Activated CD8-positive, alpha-beta T cell treated with anti-CD3 and anti-CD28 coated beads for 36 hours (primary cell): ENCODE measurements at regions not wholly inside any gene's neighbourhood (a gene's known extent, or its start where the extent isn't known, plus 50 kb on each side); places are given as distances from the start of the nearest gene placed in this dataset.

Experiments used
- ATAC-seq: fragments of 200-7000 bp; cut with Tn5 transposase; one replicate; pipeline ENCODE4 v1.10.0; 2021; ENCODE audit warnings: mild to moderate bottlenecking, moderate library complexity
- CTCF ChIA-PET: fragments of 350-600 bp; sonication (Branson Sonifier 250); formaldehyde crosslinking; loops from one replicate; lab custom pipeline; 2021; ENCODE audit warnings: antibody characterized with exemption; lab: Charles Lee
- POLR2A ChIA-PET: fragments of 350-600 bp; sonication (Branson Sonifier 250); formaldehyde crosslinking; loops from one replicate; lab custom pipeline; 2021; ENCODE audit warnings: antibody characterized with exemption; lab: Charles Lee
- DNase-seq: peaks from one replicate; pipeline ENCODE4 v3.0.0-alpha.2; 2020
- H3K27ac Mint-ChIP-seq: one replicate; pipeline ENCODE4 v1.8.0; 2021; ENCODE audit warnings: mild to moderate bottlenecking, mixed read lengths
- H3K27me3 Mint-ChIP-seq: one replicate; pipeline ENCODE4 v1.8.0; 2021; ENCODE audit warnings: mixed read lengths
- H3K36me3 Mint-ChIP-seq: one replicate; pipeline ENCODE4 v1.8.0; 2021; ENCODE audit warnings: low read depth, mixed read lengths
- H3K4me1 Mint-ChIP-seq: one replicate; pipeline ENCODE4 v1.8.0; 2021; ENCODE audit warnings: low read depth, mixed read lengths
- H3K4me3 Mint-ChIP-seq: one replicate; pipeline ENCODE4 v1.8.0; 2021; ENCODE audit warnings: mild to moderate bottlenecking, moderate library complexity, mixed read lengths
- H3K9me3 Mint-ChIP-seq: one replicate; pipeline ENCODE4 v1.8.0; 2021; ENCODE audit warnings: mixed read lengths
- intact Hi-C: fragments of 100-400 bp; cut with micrococcal nuclease; formaldehyde crosslinking; loops from one replicate; pipeline ENCODE4 v1.10.0; 2022
- TF ChIP-seq, protein P1 (sequence below): fragments of 200-600 bp; IDR thresholded peaks from one replicate; pipeline ENCODE4 v1.8.0; 2022; ENCODE audit warnings: antibody characterized with exemption, mild to moderate bottlenecking

- intact Hi-C loops, result no loop called here
- Mint-ChIP-seq H3K27ac (no peak overlapping the region), H3K9me3 (peaks cover 8% of the 10 kb centered on the region), H3K4me3 (no peak overlapping the region), H3K36me3 (no peaks in the 10 kb centered on the region), H3K4me1 (no peaks in the 10 kb centered on the region), H3K27me3 (no peaks in the 10 kb centered on the region)
- ChIA-PET POLR2A (no interaction called here), CTCF (no interaction called here)
- ATAC-seq (no peak), DNase-seq (no peak)
- TF ChIP-seq, protein P1, sequence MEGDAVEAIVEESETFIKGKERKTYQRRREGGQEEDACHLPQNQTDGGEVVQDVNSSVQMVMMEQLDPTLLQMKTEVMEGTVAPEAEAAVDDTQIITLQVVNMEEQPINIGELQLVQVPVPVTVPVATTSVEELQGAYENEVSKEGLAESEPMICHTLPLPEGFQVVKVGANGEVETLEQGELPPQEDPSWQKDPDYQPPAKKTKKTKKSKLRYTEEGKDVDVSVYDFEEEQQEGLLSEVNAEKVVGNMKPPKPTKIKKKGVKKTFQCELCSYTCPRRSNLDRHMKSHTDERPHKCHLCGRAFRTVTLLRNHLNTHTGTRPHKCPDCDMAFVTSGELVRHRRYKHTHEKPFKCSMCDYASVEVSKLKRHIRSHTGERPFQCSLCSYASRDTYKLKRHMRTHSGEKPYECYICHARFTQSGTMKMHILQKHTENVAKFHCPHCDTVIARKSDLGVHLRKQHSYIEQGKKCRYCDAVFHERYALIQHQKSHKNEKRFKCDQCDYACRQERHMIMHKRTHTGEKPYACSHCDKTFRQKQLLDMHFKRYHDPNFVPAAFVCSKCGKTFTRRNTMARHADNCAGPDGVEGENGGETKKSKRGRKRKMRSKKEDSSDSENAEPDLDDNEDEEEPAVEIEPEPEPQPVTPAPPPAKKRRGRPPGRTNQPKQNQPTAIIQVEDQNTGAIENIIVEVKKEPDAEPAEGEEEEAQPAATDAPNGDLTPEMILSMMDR, result no peak
Observed at GRCh38 chr2:78908973-78909372, 116.5 kb upstream of the REG3G start.

DNA sequence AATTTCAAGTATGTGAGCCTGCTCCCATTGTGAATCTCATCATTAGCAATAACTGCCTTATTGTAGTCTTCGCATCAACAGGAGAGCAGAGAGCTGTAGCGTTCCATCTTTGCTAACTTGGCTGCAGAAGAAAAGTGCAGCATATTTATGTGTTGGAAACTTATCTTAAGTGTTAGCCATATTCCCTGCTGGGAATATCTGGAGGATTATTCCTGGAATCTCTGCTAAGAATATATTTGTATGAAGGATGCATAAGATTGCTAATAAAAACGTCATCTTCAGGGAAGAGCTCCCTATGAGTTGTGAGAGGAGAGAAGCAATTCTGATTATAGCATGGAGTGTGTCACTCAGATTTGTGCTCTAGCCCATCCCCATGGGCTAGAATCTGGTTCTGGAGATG, 115.1 kb upstream of the REG3G start:
- no peak for ATAC-seq
- Mint-ChIP-seq H3K4me1 (no peaks in the 10 kb centered on the region), H3K36me3 (no peaks in the 10 kb centered on the region), H3K9me3 (peaks cover 8% of the 10 kb centered on the region), H3K27me3 (no peaks in the 10 kb centered on the region), H3K27ac (no peak overlapping the region), H3K4me3 (no peak overlapping the region)
- ChIA-PET POLR2A (no interaction called here), CTCF (no interaction called here)
- TF ChIP-seq, protein P1, result no peak
- DNase-seq, result no peak
- intact Hi-C loops, result no loop called here

GRCh38 chr2:78913257-78913656, 112.2 kb upstream of the REG3G start:
- H3K4me3 Mint-ChIP-seq, result no peak overlapping the region
- peaks cover 5% of the 10 kb centered on the region for H3K9me3 Mint-ChIP-seq
- ATAC-seq (no peak), DNase-seq (no peak)
- TF ChIP-seq, protein P1, result no peak
- H3K4me1 Mint-ChIP-seq, result no peaks in the 10 kb centered on the region
- H3K27me3 Mint-ChIP-seq, result no peaks in the 10 kb centered on the region
- ChIA-PET POLR2A (no interaction called here), CTCF (no interaction called here)
- intact Hi-C loops, result no loop called here
- no peaks in the 10 kb centered on the region for H3K36me3 Mint-ChIP-seq
- no peak overlapping the region for H3K27ac Mint-ChIP-seq

- ChIA-PET POLR2A (no interaction called here), CTCF (no interaction called here)
- no peak overlapping the region for H3K27ac Mint-ChIP-seq
- no peak for DNase-seq
- H3K36me3 Mint-ChIP-seq, result no peaks in the 10 kb centered on the region
- TF ChIP-seq, protein P1, result no peak
- ATAC-seq, result no peak
- H3K9me3 Mint-ChIP-seq, result peaks cover 11% of the 10 kb centered on the region
- H3K4me1 Mint-ChIP-seq, result no peaks in the 10 kb centered on the region
- H3K27me3 Mint-ChIP-seq, result no peaks in the 10 kb centered on the region
- H3K4me3 Mint-ChIP-seq, result no peak overlapping the region
- intact Hi-C loops, result no loop called here
Observed at GRCh38 chr2:78925258-78925657, 100.2 kb upstream of the REG3G start.

DNA sequence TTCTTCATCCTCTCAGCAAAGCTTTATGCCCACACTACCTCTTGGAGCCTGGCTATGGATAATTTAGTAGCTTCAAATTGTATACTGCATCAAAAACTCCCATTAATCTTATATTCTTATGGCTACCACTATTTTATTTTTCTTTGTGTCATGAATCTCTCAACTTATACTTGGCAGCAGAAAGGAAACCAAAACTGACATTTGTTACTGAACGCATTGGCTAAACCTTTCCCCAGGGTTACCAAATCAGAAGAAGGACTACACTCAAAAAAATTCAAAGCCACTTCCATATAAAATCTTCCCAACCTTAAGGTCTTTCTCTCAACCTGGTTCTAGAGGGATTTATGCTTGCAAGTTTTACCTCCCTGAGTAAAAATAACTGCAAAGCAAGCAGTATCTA, 97.0 kb upstream of the REG3G start:
- DNase-seq (no peak), ATAC-seq (no peak)
- H3K4me1 Mint-ChIP-seq, result no peaks in the 10 kb centered on the region
- H3K9me3 Mint-ChIP-seq, result peaks cover 13% of the 10 kb centered on the region
- no peak overlapping the region for H3K4me3 Mint-ChIP-seq
- no peaks in the 10 kb centered on the region for H3K27me3 Mint-ChIP-seq
- ChIA-PET CTCF (no interaction called here), POLR2A (no interaction called here)
- H3K36me3 Mint-ChIP-seq, result no peaks in the 10 kb centered on the region
- intact Hi-C loops, result no loop called here
- TF ChIP-seq, protein P1, result no peak
- H3K27ac Mint-ChIP-seq, result no peak overlapping the region
